HEK293T (cell line): ENCODE measurements at regions not wholly inside any gene's neighbourhood (a gene's known extent, or its start where the extent isn't known, plus 50 kb on each side); places are given as distances from the start of the nearest gene placed in this dataset.

ENCODE experiments used
- ARNT ChIP-seq: fragments of 450-650 bp; IDR thresholded peaks from 2 replicates; pipeline ENCODE4 v1.6.1; 2017; ENCODE audit warnings: mild to moderate bottlenecking
- BHLHE40 ChIP-seq: fragments of 450-650 bp; IDR thresholded peaks from 2 replicates; pipeline ENCODE4 v1.6.1; 2016; ENCODE audit warnings: mild to moderate bottlenecking, moderate library complexity, borderline replicate concordance
- CTBP1 ChIP-seq: fragments of 450-650 bp; IDR thresholded peaks from 2 replicates; pipeline ENCODE4 v1.6.1; 2016; ENCODE audit warnings: borderline replicate concordance
- ELF4 ChIP-seq: fragments of 450-650 bp; IDR thresholded peaks from 2 replicates; pipeline ENCODE4 v1.6.1; 2017; ENCODE audit warnings: antibody characterized with exemption
- FOXA1 ChIP-seq: fragments of 450-650 bp; IDR thresholded peaks from 2 replicates; pipeline ENCODE4 v1.6.1; 2016; ENCODE audit warnings: mild to moderate bottlenecking
- LEF1 ChIP-seq: fragments of 450-650 bp; IDR thresholded peaks from 2 replicates; pipeline ENCODE4 v1.6.1; 2017; ENCODE audit warnings: mild to moderate bottlenecking, borderline replicate concordance
- NFRKB ChIP-seq: fragments of 450-650 bp; IDR thresholded peaks from 2 replicates; pipeline ENCODE4 v1.6.1; 2016; ENCODE audit warnings: mild to moderate bottlenecking, moderate library complexity
- SP1 ChIP-seq: fragments of 450-650 bp; IDR thresholded peaks from 2 replicates; pipeline ENCODE4 v1.6.1; 2017
- TARDBP ChIP-seq: fragments of 450-650 bp; IDR thresholded peaks from 2 replicates; pipeline ENCODE4 v1.6.1; 2016
- ZNF384 ChIP-seq: fragments of 450-650 bp; IDR thresholded peaks from 2 replicates; pipeline ENCODE4 v1.6.1; 2016

- TF ChIP-seq CTBP1 (no peak), SP1 (no peak), ELF4 (no peak), BHLHE40 (no peak), LEF1 (no peak), ZNF384 (no peak), TARDBP (no peak), ARNT (no peak), FOXA1 (no peak), NFRKB (no peak)
Observed at GRCh38 chr13:44694842-44695241, 118.7 kb upstream of the TSC22D1 start.
